Lower leg skin (tissue), 4 donors: ENCODE measurements at regions not wholly inside any gene's neighbourhood (a gene's known extent, or its start where the extent isn't known, plus 50 kb on each side); places are given as distances from the start of the nearest gene placed in this dataset.
A peak's percentile ranks its signal among the peaks of the same experiment; 100 is the strongest.

Source experiments
- DNase-seq, 2 donors: peaks; one replicate each; pipeline ENCODE4 v3.0.0-alpha.2; 2019; ENCODE audit warnings: low spot score in 2 of 2
- H3K4me3 ChIP-seq: fragments of 200-600 bp; sonication (generic); 2 replicates; pipeline ENCODE4 v1.5.1; 2017; ENCODE audit warnings: mild to moderate bottlenecking, low read depth; ENCODE audit not compliant: poor library complexity, severe bottlenecking
- POLR2A ChIP-seq, 2 donors: fragments of 450-650 bp; IDR thresholded peaks; one replicate each; pipeline ENCODE4 v1.6.1; 2016 to 2017; ENCODE audit warnings: antibody characterized with exemption in 2 of 2, mild to moderate bottlenecking in 1 of 2, moderate library complexity in 1 of 2
- WGBS, 2 donors: methylation state at CpG; one replicate each; pipeline ENCODE4 v1.1.5; 2018; 5-methylcytosine and 5-hydroxymethylcytosine counted together
- intact Hi-C: fragments of 100-400 bp; cut with DNase I; formaldehyde crosslinking; loops from one replicate; pipeline ENCODE4 v1.15.0; 2023; ENCODE audit warnings: low total_unique reads
- TF ChIP-seq, protein P1 (sequence below), 3 donors: fragments of 450-650 bp; IDR thresholded peaks; one replicate each; pipeline ENCODE4 v1.5.1; 2016; ENCODE audit warnings: antibody characterized with exemption in 3 of 3, mild to moderate bottlenecking in 3 of 3, moderate library complexity in 2 of 3

DNA sequence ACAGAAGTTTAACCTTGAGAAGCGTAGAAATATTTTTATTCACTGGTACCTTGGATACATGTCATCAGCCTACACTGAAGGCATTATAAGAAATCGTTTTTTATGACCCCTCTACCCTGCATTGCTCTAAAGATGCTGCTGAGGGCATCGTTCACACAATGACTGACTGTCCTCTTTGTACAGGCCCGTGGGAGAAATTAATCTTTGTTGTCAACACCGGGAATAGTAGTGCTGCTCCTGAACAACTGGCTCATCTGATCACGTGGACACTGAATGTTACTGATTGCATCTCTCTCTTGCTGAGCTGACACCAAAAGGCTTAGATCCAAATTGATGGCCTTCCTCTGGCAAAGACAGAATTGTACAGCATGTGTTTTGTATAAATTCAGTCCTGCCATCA lies 157.1 kb upstream of the SMLR1 start:
- TF ChIP-seq, protein P1, sequence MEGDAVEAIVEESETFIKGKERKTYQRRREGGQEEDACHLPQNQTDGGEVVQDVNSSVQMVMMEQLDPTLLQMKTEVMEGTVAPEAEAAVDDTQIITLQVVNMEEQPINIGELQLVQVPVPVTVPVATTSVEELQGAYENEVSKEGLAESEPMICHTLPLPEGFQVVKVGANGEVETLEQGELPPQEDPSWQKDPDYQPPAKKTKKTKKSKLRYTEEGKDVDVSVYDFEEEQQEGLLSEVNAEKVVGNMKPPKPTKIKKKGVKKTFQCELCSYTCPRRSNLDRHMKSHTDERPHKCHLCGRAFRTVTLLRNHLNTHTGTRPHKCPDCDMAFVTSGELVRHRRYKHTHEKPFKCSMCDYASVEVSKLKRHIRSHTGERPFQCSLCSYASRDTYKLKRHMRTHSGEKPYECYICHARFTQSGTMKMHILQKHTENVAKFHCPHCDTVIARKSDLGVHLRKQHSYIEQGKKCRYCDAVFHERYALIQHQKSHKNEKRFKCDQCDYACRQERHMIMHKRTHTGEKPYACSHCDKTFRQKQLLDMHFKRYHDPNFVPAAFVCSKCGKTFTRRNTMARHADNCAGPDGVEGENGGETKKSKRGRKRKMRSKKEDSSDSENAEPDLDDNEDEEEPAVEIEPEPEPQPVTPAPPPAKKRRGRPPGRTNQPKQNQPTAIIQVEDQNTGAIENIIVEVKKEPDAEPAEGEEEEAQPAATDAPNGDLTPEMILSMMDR (IDR thresholded peaks at IDR 0.05), result no peak
- no peak for TF ChIP-seq POLR2A (IDR thresholded peaks at IDR 0.05)
- intact Hi-C loops, result no loop called here
- peak in 1 of 2 donors; percentile 20 for DNase-seq
- WGBS, 2 donors, result 51 to 52% methylated on average over 6 of the region's 6 CpGs
- H3K4me3 ChIP-seq, result no peak overlapping the region

DNA sequence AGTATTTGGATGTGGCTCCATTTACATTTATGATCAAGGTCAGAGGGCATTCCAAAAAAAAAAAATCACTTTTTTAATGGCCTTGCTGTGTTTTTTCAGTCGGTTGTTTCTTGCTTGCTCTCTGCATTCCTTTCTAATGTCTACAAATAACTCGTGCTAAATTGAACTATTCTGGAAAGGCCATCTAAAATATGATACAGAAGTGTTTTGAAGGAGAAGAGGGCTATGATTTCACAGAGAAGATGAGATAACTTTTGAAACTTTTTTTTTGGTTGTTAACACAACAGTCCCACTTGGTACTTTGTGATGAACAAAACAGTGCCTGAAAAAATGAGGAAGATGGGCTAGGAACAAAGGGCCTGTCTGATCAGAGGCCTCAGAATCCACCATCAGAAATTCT lies 156.1 kb upstream of the SMLR1 start:
- TF ChIP-seq POLR2A (IDR thresholded peaks at IDR 0.05), result no peak
- TF ChIP-seq, protein P1 (IDR thresholded peaks at IDR 0.05), result no peak
- no peak for DNase-seq
- intact Hi-C loops, result no loop called here
- H3K4me3 ChIP-seq, result no peak overlapping the region
- 48 to 52% methylated on average over 2 of the region's 2 CpGs for WGBS, 2 donors

DNA sequence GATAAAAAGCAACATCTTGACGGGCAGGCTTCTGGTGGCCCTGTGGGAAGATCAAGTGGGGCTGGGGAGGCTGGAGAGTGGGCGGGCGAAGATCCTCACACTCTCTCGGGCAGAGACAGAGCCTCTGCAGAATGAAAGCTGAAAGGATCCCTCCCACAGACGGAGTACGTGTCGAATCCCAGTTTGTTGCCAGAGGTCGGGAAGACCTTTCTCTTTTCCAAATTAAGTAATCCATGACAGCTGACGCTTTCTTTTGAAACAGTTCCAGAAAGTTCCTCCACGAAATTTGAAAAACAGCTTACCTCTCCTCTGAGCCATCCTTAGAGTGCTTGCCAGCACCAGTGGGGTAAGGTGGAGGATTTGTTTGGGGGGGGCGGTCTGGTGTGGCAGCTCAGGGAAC lies 155.6 kb upstream of the SMLR1 start:
- DNase-seq, result peak; percentile 39 to 88
- TF ChIP-seq, protein P1 (IDR thresholded peaks at IDR 0.05), result no peak
- TF ChIP-seq POLR2A (IDR thresholded peaks at IDR 0.05), result no peak
- intact Hi-C loops, result no loop called here
- 33 to 38% methylated on average over 11 of the region's 11 CpGs for WGBS, 2 donors
- H3K4me3 ChIP-seq, result no peak overlapping the region

DNA sequence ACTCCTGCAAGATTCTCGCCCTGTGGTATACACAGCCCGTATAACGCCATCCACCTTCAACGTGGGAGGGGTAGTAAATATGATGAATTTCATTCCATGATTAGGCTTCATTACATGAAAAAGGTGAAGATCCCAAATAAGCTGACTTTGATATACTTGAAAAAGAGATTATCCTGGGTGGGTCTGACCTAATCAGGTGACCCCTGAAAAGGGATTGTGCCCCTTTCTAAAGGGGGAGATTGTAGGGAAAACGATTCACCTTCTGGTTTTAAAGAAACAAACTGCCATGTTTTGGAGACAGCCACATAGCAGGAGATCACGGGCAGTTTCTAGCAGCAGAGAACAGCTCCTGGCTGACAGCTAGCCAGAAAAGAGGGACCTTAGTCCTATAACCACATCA lies 155.1 kb upstream of the SMLR1 start:
- intact Hi-C loops, result no loop called here

DNA sequence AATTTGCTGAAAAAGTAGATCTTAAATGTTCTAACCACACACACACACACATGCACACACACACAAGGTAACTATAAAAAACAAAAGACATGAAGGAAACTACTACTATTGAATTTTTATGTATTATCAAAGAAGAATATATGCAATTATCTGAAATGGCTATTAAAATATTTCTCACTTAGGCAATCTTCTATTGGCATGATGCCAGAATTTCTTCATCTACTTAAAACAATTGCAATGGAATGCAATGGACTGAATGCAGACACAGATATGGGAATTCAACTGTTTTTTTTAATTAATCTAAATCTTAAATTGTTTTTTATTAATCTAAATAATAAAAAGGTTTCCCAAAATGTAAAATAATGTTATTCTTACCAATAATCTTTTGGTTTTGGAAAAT lies 152.6 kb upstream of the SMLR1 start:
- TF ChIP-seq, protein P1 (IDR thresholded peaks at IDR 0.05), result no peak
- intact Hi-C loops, result no loop called here
- DNase-seq, result no peak
- no peak overlapping the region for H3K4me3 ChIP-seq

More for the DNA sequence above, 155.1 kb upstream of the SMLR1 start:
- TF ChIP-seq, protein P1 (IDR thresholded peaks at IDR 0.05), result no peak
- no peak for TF ChIP-seq POLR2A (IDR thresholded peaks at IDR 0.05)
- no peak overlapping the region for H3K4me3 ChIP-seq
- 86 to 88% methylated on average over 6 of the region's 6 CpGs for WGBS, 2 donors
- DNase-seq, result no peak

DNA sequence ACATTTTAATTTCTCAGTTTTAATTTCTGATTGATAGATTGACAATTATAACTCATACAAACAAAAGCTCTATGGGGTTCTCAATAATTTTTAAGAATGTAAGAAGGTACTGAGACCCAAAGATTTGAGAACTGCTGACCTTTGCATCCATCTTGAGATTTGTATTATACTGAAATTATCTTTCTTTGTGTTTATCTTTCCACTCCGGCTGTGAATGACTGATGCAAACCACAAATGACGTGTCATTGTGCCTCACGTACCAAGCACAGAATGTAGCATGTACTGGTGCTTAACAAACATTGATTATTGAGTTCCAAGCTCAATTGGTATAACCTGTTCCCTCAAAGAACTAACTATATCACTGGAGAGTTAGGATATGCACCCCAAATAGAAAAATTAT lies 152.1 kb upstream of the SMLR1 start:
- no peak for DNase-seq
- no peak overlapping the region for H3K4me3 ChIP-seq
- 74 to 90% methylated on average over 3 of the region's 3 CpGs for WGBS, 2 donors
- intact Hi-C loops, result no loop called here
- TF ChIP-seq, protein P1 (IDR thresholded peaks at IDR 0.05), result no peak
- TF ChIP-seq POLR2A (IDR thresholded peaks at IDR 0.05), result no peak
